Body of pancreas (tissue), 4 donors: ENCODE measurements at regions not wholly inside any gene's neighbourhood (a gene's known extent, or its start where the extent isn't known, plus 50 kb on each side); places are given as distances from the start of the nearest gene placed in this dataset.

ENCODE experiments used
- CTCF ChIP-seq, 7 experiments: fragments of 450-650 bp in 4 of 7; fragments of 200-600 bp in 3 of 7; sonication (generic) in 3 of 7; IDR thresholded peaks; one replicate each; pipeline ENCODE4 v1.5.1; 2016 to 2019; ENCODE audit warnings: antibody characterized with exemption in 7 of 7
- POLR2A ChIP-seq, 3 donors: fragments of 450-650 bp; IDR thresholded peaks; one replicate each; pipeline ENCODE4 v1.6.1; 2016; ENCODE audit warnings: antibody characterized with exemption in 3 of 3, mild to moderate bottlenecking in 2 of 3

DNA sequence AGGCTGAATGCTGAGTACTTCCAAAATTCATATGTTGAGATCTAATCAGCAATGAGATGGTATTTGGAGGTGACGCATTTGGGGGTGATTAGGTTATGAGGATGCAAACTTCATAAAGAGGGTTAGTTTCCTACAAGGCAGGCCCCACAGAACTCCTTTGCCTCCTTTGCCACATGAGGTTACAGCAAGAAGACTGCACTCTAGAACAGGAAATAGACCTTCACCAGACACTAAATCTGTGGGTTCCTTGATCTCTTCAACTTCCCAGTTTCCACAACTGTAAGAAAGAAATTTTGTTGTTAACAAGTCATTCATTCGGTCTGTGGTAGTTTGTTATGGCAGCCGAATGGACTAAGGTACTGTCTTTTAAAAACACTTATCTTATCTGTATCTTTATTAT lies 681.9 kb upstream of the HS3ST1 start:
- TF ChIP-seq CTCF (IDR thresholded peaks at IDR 0.05) (no peak), POLR2A (IDR thresholded peaks at IDR 0.05) (no peak)
